Osteocyte (in vitro differentiated cells): ENCODE measurements at regions not wholly inside any gene's neighbourhood (a gene's known extent, or its start where the extent isn't known, plus 50 kb on each side); places are given as distances from the start of the nearest gene placed in this dataset.

ENCODE experiments used
- DNase-seq: peaks from one replicate; pipeline ENCODE4 v3.0.0; 2021; ENCODE audit warnings: mixed read lengths; ENCODE audit not compliant: unreplicated experiment; ENCODE audit errors: extremely low spot score
- H3K27ac Mint-ChIP-seq: one replicate; pipeline ENCODE4 v1.8.0; 2021; ENCODE audit warnings: mild to moderate bottlenecking, mixed read lengths; ENCODE audit not compliant: unreplicated experiment
- H3K27me3 Mint-ChIP-seq: one replicate; pipeline ENCODE4 v1.8.0; 2021; ENCODE audit warnings: mixed read lengths; ENCODE audit not compliant: unreplicated experiment
- H3K36me3 Mint-ChIP-seq: one replicate; pipeline ENCODE4 v1.8.0; 2021; ENCODE audit warnings: mixed read lengths; ENCODE audit not compliant: unreplicated experiment
- H3K4me1 Mint-ChIP-seq: one replicate; pipeline ENCODE4 v1.8.0; 2021; ENCODE audit warnings: mixed read lengths; ENCODE audit not compliant: unreplicated experiment
- H3K4me3 Mint-ChIP-seq: one replicate; pipeline ENCODE4 v1.8.0; 2021; ENCODE audit warnings: mild to moderate bottlenecking, moderate library complexity, mixed read lengths; ENCODE audit not compliant: unreplicated experiment
- H3K9me3 Mint-ChIP-seq: one replicate; pipeline ENCODE4 v1.8.0; 2021; ENCODE audit warnings: mixed read lengths; ENCODE audit not compliant: unreplicated experiment
- CTCF ChIP-seq: fragments of 200-600 bp; sonication (generic); IDR thresholded peaks from 2 replicates; pipeline ENCODE4 v1.5.0; 2021; ENCODE audit warnings: antibody characterized with exemption, mild to moderate bottlenecking, moderate library complexity

GRCh38 chr10:62736168-62736546, 68.4 kb upstream of the ADO start:
- DNase-seq, result no peak
- H3K4me1 Mint-ChIP-seq, result no peaks in the 10 kb centered on the region
- no peaks in the 10 kb centered on the region for H3K36me3 Mint-ChIP-seq
- TF ChIP-seq CTCF, result no peak
- no peak overlapping the region for H3K4me3 Mint-ChIP-seq
- no peak overlapping the region for H3K27ac Mint-ChIP-seq
- H3K27me3 Mint-ChIP-seq, result peaks cover 16% of the 10 kb centered on the region
- H3K9me3 Mint-ChIP-seq, result no peaks in the 10 kb centered on the region

- H3K27ac Mint-ChIP-seq, result no peak overlapping the region
Observed at GRCh38 chr10:62738916-62739315, 65.6 kb upstream of the ADO start.

GRCh38 chr10:62740885-62741745, 63.4 kb upstream of the ADO start:
- Mint-ChIP-seq H3K9me3 (no peaks in the 10 kb centered on the region), H3K27me3 (no peaks in the 10 kb centered on the region), H3K27ac (no peak overlapping the region), H3K36me3 (no peaks in the 10 kb centered on the region), H3K4me1 (no peaks in the 10 kb centered on the region), H3K4me3 (no peak overlapping the region)
- no peak for TF ChIP-seq CTCF
- no peak for DNase-seq

More at GRCh38 chr10:62738916-62739315, 65.6 kb upstream of the ADO start:
- Mint-ChIP-seq H3K27me3 (no peaks in the 10 kb centered on the region), H3K4me1 (no peaks in the 10 kb centered on the region), H3K36me3 (no peaks in the 10 kb centered on the region), H3K9me3 (no peaks in the 10 kb centered on the region), H3K4me3 (no peak overlapping the region)
- TF ChIP-seq CTCF, result no peak
- no peak for DNase-seq

GRCh38 chr10:62741996-62742395, 62.5 kb upstream of the ADO start:
- no peaks in the 10 kb centered on the region for H3K4me1 Mint-ChIP-seq

More at GRCh38 chr10:62741996-62742395, 62.5 kb upstream of the ADO start:
- DNase-seq, result no peak
- TF ChIP-seq CTCF, result no peak
- Mint-ChIP-seq H3K27ac (no peak overlapping the region), H3K36me3 (no peaks in the 10 kb centered on the region), H3K9me3 (no peaks in the 10 kb centered on the region), H3K4me3 (no peak overlapping the region), H3K27me3 (no peaks in the 10 kb centered on the region)
